ENCODE measurements at regions not wholly inside any gene's neighbourhood (a gene's known extent, or its start where the extent isn't known, plus 50 kb on each side); places are given as distances from the start of the nearest gene placed in this dataset.

DNA sequence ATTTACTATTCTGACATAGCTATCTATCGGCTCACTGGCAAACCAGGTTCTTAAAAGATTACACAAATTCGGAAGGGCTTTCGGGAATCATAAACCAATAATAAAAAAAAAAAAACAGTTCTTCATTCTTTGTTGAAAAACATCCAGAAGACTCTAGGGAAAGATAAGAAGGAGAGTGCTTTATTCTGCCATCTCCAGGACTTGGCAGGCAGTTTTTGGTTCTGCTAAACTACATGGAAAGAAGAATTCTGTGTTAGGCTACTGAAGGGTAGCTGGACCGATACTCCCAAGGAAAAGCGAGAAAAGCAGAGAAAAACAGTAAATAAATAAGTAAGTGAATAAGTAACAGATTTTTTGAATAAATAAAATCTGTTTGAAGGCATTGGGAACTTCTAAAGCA lies 423.5 kb upstream of the KLF6 start:
- no peaks in the 10 kb centered on the region for H3K27me3 ChIP-seq (ENCODE audit: control insufficient read depth, insufficient read depth, low read length)
- no peak overlapping the region for H3K9ac ChIP-seq (ENCODE audit: low read length)
- H3K9me3 ChIP-seq (ENCODE audit: control insufficient read depth, low read length): no peaks in the 10 kb centered on the region
- H3K4me1 ChIP-seq (ENCODE audit: control insufficient read depth, insufficient read depth, low read length): no peaks in the 10 kb centered on the region
- H3K36me3 ChIP-seq (ENCODE audit: control insufficient read depth, insufficient read depth, low read length): no peaks in the 10 kb centered on the region
- no peak overlapping the region for H3K4me3 ChIP-seq (ENCODE audit: low read length)

DNA sequence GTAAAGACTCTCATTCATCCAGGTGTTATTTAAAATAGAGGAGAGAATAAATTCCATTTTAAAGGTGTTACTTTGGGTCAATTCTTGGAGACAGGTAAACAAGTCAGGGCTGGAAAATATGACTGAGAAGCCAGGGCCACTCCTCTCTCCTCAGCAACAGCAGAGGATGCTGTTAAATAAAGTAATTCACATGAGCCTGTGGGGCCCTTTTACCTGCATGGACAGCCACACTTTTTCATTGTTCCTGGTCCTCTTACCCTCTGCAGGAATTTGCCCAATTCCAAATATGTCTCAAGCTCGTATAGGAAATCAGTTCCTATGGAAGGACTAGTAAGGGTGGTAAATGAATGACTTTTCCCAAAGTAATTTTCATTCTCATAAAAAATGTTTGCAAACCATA lies 420.1 kb upstream of the KLF6 start:
- no peaks in the 10 kb centered on the region for H3K27me3 ChIP-seq (ENCODE audit: control insufficient read depth, insufficient read depth, low read length)
- no peak overlapping the region for H3K4me3 ChIP-seq (ENCODE audit: low read length)
- no peaks in the 10 kb centered on the region for H3K36me3 ChIP-seq (ENCODE audit: control insufficient read depth, insufficient read depth, low read length)
- no peaks in the 10 kb centered on the region for H3K4me1 ChIP-seq (ENCODE audit: control insufficient read depth, insufficient read depth, low read length)
- H3K9me3 ChIP-seq (ENCODE audit: control insufficient read depth, low read length): no peaks in the 10 kb centered on the region
- H3K9ac ChIP-seq (ENCODE audit: low read length): no peak overlapping the region

DNA sequence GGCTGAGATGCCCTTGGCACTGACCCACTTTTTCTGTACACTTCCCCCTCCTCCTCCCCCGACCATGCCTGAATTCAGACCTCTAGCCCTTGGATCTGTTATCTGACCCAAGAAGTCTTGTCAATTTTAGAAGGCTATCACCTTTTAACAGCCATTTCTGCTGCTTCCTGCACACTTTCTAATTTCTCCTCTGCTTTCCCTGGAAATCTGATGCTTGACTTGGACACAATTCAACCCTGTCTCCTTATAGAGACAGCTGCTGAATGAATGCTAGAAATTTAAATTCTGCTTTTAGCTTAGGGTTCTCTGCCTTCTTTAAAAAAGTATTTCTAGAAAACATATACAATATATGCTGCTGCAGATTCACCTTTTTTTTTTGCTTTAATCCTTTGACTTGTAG lies 417.9 kb upstream of the KLF6 start:
- Histone ChIP-seq H3K4me1 (ENCODE audit: control insufficient read depth, insufficient read depth, low read length) (no peaks in the 10 kb centered on the region), H3K9ac (ENCODE audit: low read length) (no peak overlapping the region), H3K4me3 (ENCODE audit: low read length) (no peak overlapping the region), H3K27me3 (ENCODE audit: control insufficient read depth, insufficient read depth, low read length) (no peaks in the 10 kb centered on the region), H3K9me3 (ENCODE audit: control insufficient read depth, low read length) (no peaks in the 10 kb centered on the region), H3K36me3 (ENCODE audit: control insufficient read depth, insufficient read depth, low read length) (no peaks in the 10 kb centered on the region)

DNA sequence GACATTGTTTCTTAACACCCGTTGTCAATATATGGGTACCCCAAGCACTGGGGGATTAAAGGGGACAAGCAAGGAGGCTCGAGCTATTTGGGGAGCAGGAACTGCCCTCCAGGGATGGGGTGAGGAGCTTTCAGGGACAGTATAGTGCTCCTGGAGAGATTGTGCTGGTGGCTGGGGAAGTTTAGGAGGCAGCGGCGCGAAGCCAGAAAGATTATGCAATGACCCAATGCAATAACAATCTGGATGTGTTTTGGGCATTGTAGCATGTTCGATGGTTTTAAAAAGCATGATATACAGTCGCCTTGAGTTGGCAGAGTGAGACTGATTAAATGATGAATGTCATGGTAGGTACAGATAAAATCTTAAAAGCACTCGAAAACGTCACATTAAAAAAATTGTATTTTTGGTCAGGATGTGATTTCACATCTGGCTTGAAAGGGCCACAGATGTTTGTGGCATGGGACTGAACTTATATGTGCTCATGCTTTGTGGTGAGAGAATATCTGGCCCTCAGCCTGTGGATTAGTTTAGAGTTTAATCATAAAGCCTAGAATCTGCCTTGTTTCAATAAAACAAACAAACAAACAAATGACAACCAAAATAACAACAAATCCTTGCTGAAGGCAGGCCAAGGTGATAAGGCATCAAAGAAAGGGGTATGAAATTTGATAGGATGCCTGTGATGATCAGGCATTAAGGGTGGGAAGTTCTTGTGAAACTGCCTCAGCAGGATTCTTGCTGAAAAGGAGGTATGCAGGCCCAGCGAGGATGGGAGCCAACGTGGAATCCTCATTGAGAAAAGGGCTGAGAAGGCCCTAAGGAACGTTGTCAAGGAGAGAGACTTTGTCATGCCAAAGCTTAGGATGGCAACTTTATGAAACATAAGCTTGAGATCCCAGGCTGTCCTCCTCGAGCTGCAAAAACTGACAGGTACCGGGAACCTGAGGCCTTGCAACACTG lies 417.1 kb upstream of the KLF6 start:
- Histone ChIP-seq H3K9me3 (ENCODE audit: control insufficient read depth, low read length) (no peaks in the 10 kb centered on the region), H3K9ac (ENCODE audit: low read length) (no peak overlapping the region), H3K4me3 (ENCODE audit: low read length) (no peak overlapping the region), H3K27me3 (ENCODE audit: control insufficient read depth, insufficient read depth, low read length) (no peaks in the 10 kb centered on the region), H3K36me3 (ENCODE audit: control insufficient read depth, insufficient read depth, low read length) (no peaks in the 10 kb centered on the region), H3K4me1 (ENCODE audit: control insufficient read depth, insufficient read depth, low read length) (no peaks in the 10 kb centered on the region)

DNA sequence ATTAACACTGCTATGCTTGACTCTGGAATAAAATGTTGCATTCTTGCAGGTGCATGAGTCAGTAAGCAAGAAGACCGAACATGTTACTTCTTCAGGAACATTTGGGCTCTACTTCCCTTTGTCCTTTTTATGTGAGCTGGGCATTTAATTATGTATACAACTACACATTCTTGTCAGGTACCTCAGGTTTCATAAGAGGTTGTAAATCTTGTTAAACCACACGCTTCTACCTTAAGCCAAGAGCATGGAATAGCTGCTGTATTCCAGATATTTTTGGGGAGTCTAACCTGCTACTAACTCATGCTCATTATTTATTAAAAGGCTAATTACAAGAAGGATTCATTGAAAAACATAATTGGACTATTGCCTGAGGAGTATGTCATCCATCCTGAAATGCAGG lies 414.2 kb upstream of the KLF6 start:
- Histone ChIP-seq H3K4me1 (ENCODE audit: control insufficient read depth, insufficient read depth, low read length) (no peaks in the 10 kb centered on the region), H3K9ac (ENCODE audit: low read length) (no peak overlapping the region), H3K27me3 (ENCODE audit: control insufficient read depth, insufficient read depth, low read length) (no peaks in the 10 kb centered on the region), H3K4me3 (ENCODE audit: low read length) (no peak overlapping the region), H3K36me3 (ENCODE audit: control insufficient read depth, insufficient read depth, low read length) (no peaks in the 10 kb centered on the region), H3K9me3 (ENCODE audit: control insufficient read depth, low read length) (no peaks in the 10 kb centered on the region)

- no peaks in the 10 kb centered on the region for H3K9me3 ChIP-seq (ENCODE audit: control insufficient read depth, low read length)
- H3K27me3 ChIP-seq (ENCODE audit: control insufficient read depth, insufficient read depth, low read length): no peaks in the 10 kb centered on the region
- H3K4me3 ChIP-seq (ENCODE audit: low read length): no peak overlapping the region
- no peaks in the 10 kb centered on the region for H3K4me1 ChIP-seq (ENCODE audit: control insufficient read depth, insufficient read depth, low read length)
- no peak overlapping the region for H3K9ac ChIP-seq (ENCODE audit: low read length)
- H3K36me3 ChIP-seq (ENCODE audit: control insufficient read depth, insufficient read depth, low read length): no peaks in the 10 kb centered on the region
Observed at GRCh38 chr10:4198216-4198615, 413.2 kb upstream of the KLF6 start.

GRCh38 chr10:4197676-4198075 lies 412.7 kb upstream of the KLF6 start:
- H3K27me3 ChIP-seq (ENCODE audit: control insufficient read depth, insufficient read depth, low read length): no peaks in the 10 kb centered on the region
- no peaks in the 10 kb centered on the region for H3K9me3 ChIP-seq (ENCODE audit: control insufficient read depth, low read length)
- no peaks in the 10 kb centered on the region for H3K4me1 ChIP-seq (ENCODE audit: control insufficient read depth, insufficient read depth, low read length)
- H3K4me3 ChIP-seq (ENCODE audit: low read length): no peak overlapping the region
- no peak overlapping the region for H3K9ac ChIP-seq (ENCODE audit: low read length)
- H3K36me3 ChIP-seq (ENCODE audit: control insufficient read depth, insufficient read depth, low read length): no peaks in the 10 kb centered on the region

DNA sequence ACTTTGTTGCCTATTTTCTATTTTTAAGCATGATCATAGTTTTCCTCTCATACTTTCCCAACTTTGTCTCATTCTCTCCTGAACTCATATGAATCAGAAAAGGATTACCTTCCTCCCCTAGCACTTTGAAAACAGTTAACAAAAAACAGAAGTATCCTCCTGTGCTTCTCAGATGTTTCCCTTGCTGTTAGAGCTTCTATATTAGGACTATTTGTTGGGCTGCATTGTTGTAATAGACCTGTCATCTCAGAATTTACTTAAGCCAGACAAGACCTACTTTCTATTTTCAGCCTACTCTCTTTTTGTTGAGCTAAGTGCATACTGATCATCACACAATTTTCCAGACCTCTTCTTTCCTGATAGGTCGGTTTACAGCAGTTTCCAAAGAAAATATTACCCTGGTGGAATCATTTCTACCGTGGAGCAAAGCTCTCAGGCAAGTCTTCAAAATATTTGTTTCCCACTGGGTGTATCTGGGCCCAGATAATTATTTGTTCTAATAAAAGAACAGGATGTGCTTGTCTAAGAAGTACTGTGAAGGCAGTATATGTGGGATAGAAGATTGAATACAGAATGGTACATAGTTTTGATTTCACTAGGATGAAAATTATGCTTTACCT lies 411.9 kb upstream of the KLF6 start:
- H3K9ac ChIP-seq (ENCODE audit: low read length): no peak overlapping the region

GRCh38 chr10:4196183-4196582 lies 411.2 kb upstream of the KLF6 start:
- Histone ChIP-seq H3K27me3 (ENCODE audit: control insufficient read depth, insufficient read depth, low read length) (no peaks in the 10 kb centered on the region), H3K4me1 (ENCODE audit: control insufficient read depth, insufficient read depth, low read length) (no peaks in the 10 kb centered on the region), H3K9me3 (ENCODE audit: control insufficient read depth, low read length) (no peaks in the 10 kb centered on the region), H3K4me3 (ENCODE audit: low read length) (no peak overlapping the region), H3K36me3 (ENCODE audit: control insufficient read depth, insufficient read depth, low read length) (no peaks in the 10 kb centered on the region), H3K9ac (ENCODE audit: low read length) (no peak overlapping the region)

More for the DNA sequence above, 411.9 kb upstream of the KLF6 start:
- Histone ChIP-seq H3K9me3 (ENCODE audit: control insufficient read depth, low read length) (no peaks in the 10 kb centered on the region), H3K36me3 (ENCODE audit: control insufficient read depth, insufficient read depth, low read length) (no peaks in the 10 kb centered on the region), H3K4me1 (ENCODE audit: control insufficient read depth, insufficient read depth, low read length) (no peaks in the 10 kb centered on the region), H3K4me3 (ENCODE audit: low read length) (no peak overlapping the region), H3K27me3 (ENCODE audit: control insufficient read depth, insufficient read depth, low read length) (no peaks in the 10 kb centered on the region)

DNA sequence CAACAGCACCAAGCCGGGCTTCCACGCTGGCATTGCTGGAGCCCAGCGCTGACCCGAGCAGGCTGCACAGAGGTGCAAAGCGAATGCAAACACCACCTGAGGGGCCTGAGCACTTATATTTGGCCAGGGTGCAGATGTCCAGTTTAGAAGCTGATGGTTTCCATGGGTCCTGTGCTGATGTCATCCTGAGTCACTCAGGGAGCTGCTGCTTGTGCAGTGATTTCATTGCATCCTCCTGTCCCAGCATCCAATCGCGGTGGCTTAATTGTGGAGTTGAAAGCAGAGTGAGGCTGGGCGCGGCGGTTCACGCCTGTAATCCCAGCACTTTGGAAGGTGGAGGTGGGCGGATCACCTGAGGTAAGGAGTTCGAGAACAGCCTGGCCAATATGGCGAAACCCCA lies 410.2 kb upstream of the KLF6 start:
- Histone ChIP-seq H3K27me3 (ENCODE audit: control insufficient read depth, insufficient read depth, low read length) (no peaks in the 10 kb centered on the region), H3K9ac (ENCODE audit: low read length) (no peak overlapping the region), H3K36me3 (ENCODE audit: control insufficient read depth, insufficient read depth, low read length) (no peaks in the 10 kb centered on the region), H3K9me3 (ENCODE audit: control insufficient read depth, low read length) (no peaks in the 10 kb centered on the region), H3K4me3 (ENCODE audit: low read length) (no peak overlapping the region), H3K4me1 (ENCODE audit: control insufficient read depth, insufficient read depth, low read length) (no peaks in the 10 kb centered on the region)

- H3K36me3 ChIP-seq (ENCODE audit: control insufficient read depth, insufficient read depth, low read length): no peaks in the 10 kb centered on the region
- H3K9ac ChIP-seq (ENCODE audit: low read length): no peak overlapping the region
- no peaks in the 10 kb centered on the region for H3K4me1 ChIP-seq (ENCODE audit: control insufficient read depth, insufficient read depth, low read length)
- no peaks in the 10 kb centered on the region for H3K27me3 ChIP-seq (ENCODE audit: control insufficient read depth, insufficient read depth, low read length)
- H3K4me3 ChIP-seq (ENCODE audit: low read length): no peak overlapping the region
- no peaks in the 10 kb centered on the region for H3K9me3 ChIP-seq (ENCODE audit: control insufficient read depth, low read length)
Observed at GRCh38 chr10:4194231-4194630, 409.2 kb upstream of the KLF6 start.

DNA sequence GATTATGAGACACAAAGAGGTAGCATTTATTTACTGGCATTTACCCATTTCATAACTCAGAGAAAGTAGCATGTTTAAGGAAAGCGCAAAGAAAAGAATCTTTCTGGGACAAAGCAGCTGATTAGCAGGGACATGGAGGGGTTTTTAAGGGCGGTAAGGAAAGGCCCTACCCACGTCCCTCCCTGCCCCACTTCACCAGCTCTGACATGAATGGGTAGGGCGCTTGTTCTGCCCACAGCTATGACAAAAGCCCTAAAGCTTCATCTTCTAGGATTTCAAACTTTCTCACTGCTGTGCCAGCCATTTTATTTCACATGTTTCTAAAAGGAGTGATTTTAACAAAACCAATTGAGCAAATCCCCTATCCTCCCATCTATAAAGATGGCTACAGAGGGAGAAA lies 406.9 kb upstream of the KLF6 start:
- Histone ChIP-seq H3K9ac (ENCODE audit: low read length) (no peak overlapping the region), H3K36me3 (ENCODE audit: control insufficient read depth, insufficient read depth, low read length) (no peaks in the 10 kb centered on the region), H3K27me3 (ENCODE audit: control insufficient read depth, insufficient read depth, low read length) (no peaks in the 10 kb centered on the region), H3K9me3 (ENCODE audit: control insufficient read depth, low read length) (no peaks in the 10 kb centered on the region), H3K4me3 (ENCODE audit: low read length) (no peak overlapping the region), H3K4me1 (ENCODE audit: control insufficient read depth, insufficient read depth, low read length) (no peaks in the 10 kb centered on the region)
